ENCODE measurements at regions not wholly inside any gene's neighbourhood (a gene's known extent, or its start where the extent isn't known, plus 50 kb on each side); places are given as distances from the start of the nearest gene placed in this dataset.

GRCh38 chr14:97782871-97783414, 985.8 kb downstream of the VRK1 start:
- intact Hi-C loops (cut with DNase I; ENCODE audit: low total_unique reads): no loop called here
- no peak for DNase-seq (ENCODE audit: low spot score in 2 of 2)
- no peaks in the 10 kb centered on the region for H3K27me3 ChIP-seq
- TF ChIP-seq POLR2AphosphoS5 (IDR thresholded peaks at IDR 0.05) (no peak), CTCF (IDR thresholded peaks at IDR 0.05) (no peak), POLR2A (IDR thresholded peaks at IDR 0.05) (no peak)
- H3K9me3 ChIP-seq: no peaks in the 10 kb centered on the region
- H3K4me1 ChIP-seq: no peaks in the 10 kb centered on the region
- H3K27ac ChIP-seq: no peak overlapping the region
- no peaks in the 10 kb centered on the region for H3K36me3 ChIP-seq
- no peak overlapping the region for H3K4me3 ChIP-seq

- DNase-seq (ENCODE audit: low spot score in 2 of 2): no peak
- H3K27ac ChIP-seq: no peak overlapping the region
- intact Hi-C loops (cut with DNase I; ENCODE audit: low total_unique reads): no loop called here
- H3K27me3 ChIP-seq: no peaks in the 10 kb centered on the region
- no peak overlapping the region for H3K4me3 ChIP-seq
- H3K4me1 ChIP-seq: no peaks in the 10 kb centered on the region
- no peaks in the 10 kb centered on the region for H3K36me3 ChIP-seq
- no peaks in the 10 kb centered on the region for H3K9me3 ChIP-seq
- TF ChIP-seq CTCF (IDR thresholded peaks at IDR 0.05) (no peak), POLR2A (IDR thresholded peaks at IDR 0.05) (no peak), POLR2AphosphoS5 (IDR thresholded peaks at IDR 0.05) (no peak)
These were observed 988.3 kb downstream of the VRK1 start for GRCh38 chr14:97785495-97785894.

GRCh38 chr14:97788364-97788763, 991.2 kb downstream of the VRK1 start:
- intact Hi-C loops (cut with DNase I; ENCODE audit: low total_unique reads): no loop called here
- TF ChIP-seq POLR2A (IDR thresholded peaks at IDR 0.05) (no peak), CTCF (IDR thresholded peaks at IDR 0.05) (no peak), POLR2AphosphoS5 (IDR thresholded peaks at IDR 0.05) (no peak)
- Histone ChIP-seq H3K36me3 (no peaks in the 10 kb centered on the region), H3K4me3 (no peak overlapping the region), H3K27me3 (no peaks in the 10 kb centered on the region), H3K27ac (no peak overlapping the region), H3K4me1 (no peaks in the 10 kb centered on the region), H3K9me3 (no peaks in the 10 kb centered on the region)
- no peak for DNase-seq (ENCODE audit: low spot score in 2 of 2)

- intact Hi-C loops (cut with DNase I; ENCODE audit: low total_unique reads): no loop called here
- TF ChIP-seq POLR2AphosphoS5 (IDR thresholded peaks at IDR 0.05): no peak
- no peak for TF ChIP-seq POLR2A (IDR thresholded peaks at IDR 0.05)
- no peak for TF ChIP-seq CTCF (IDR thresholded peaks at IDR 0.05)
- Histone ChIP-seq H3K9me3 (no peaks in the 10 kb centered on the region), H3K4me1 (no peaks in the 10 kb centered on the region), H3K27ac (no peak overlapping the region), H3K36me3 (no peaks in the 10 kb centered on the region), H3K4me3 (no peak overlapping the region), H3K27me3 (no peaks in the 10 kb centered on the region)
- no peak for DNase-seq (ENCODE audit: low spot score in 2 of 2)
These were observed 991.8 kb downstream of the VRK1 start for GRCh38 chr14:97788846-97789526.

DNA sequence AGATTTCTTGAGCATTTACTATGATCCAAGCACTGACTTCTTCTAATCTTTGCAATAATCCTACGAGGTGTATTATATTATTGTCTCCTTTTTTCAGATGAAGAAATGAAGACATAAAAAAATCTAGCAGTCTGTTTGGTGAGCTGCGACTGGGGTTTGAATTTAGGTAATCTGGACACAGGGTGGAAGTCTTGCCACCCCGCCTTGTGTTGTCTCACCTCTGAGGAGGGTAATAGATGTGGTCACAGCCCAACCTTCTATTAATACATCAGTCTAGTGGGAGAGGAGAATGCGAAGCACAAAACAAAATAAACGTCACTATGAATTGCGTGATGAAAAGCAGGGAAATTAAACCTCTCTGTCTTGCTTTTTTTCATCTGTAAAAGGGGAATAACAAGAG, 993.9 kb downstream of the VRK1 start:
- TF ChIP-seq CTCF (IDR thresholded peaks at IDR 0.05): no peak
- no peak for TF ChIP-seq POLR2A (IDR thresholded peaks at IDR 0.05)
- TF ChIP-seq POLR2AphosphoS5 (IDR thresholded peaks at IDR 0.05): no peak
- DNase-seq (ENCODE audit: low spot score in 2 of 2): no peak
- no peaks in the 10 kb centered on the region for H3K9me3 ChIP-seq
- intact Hi-C loops (cut with DNase I; ENCODE audit: low total_unique reads): no loop called here
- H3K27me3 ChIP-seq: no peaks in the 10 kb centered on the region
- no peak overlapping the region for H3K27ac ChIP-seq
- H3K36me3 ChIP-seq: no peaks in the 10 kb centered on the region
- H3K4me3 ChIP-seq: no peak overlapping the region
- no peaks in the 10 kb centered on the region for H3K4me1 ChIP-seq

Data from breast epithelium (tissue), 4 donors.